Neuronal stem cell (in vitro differentiated cells): ENCODE measurements at regions not wholly inside any gene's neighbourhood (a gene's known extent, or its start where the extent isn't known, plus 50 kb on each side); places are given as distances from the start of the nearest gene placed in this dataset.

ENCODE experiments used
- DNase-seq: peaks from one replicate; pipeline ENCODE4 v3.0.0-alpha.2; 2013; ENCODE audit warnings: low spot score
- H2AFZ ChIP-seq: one replicate; pipeline ENCODE4 v1.6.1; 2013; ENCODE audit warnings: mild to moderate bottlenecking, low read length, inconsistent platforms
- H2AK5ac ChIP-seq: 2 replicates; pipeline ENCODE4 v1.6.1; 2013; ENCODE audit warnings: low read depth, mild to moderate bottlenecking, inconsistent platforms, low read length, moderate library complexity, mixed read lengths
- H2BK120ac ChIP-seq: 2 replicates; pipeline ENCODE4 v1.6.1; 2013; ENCODE audit warnings: low read depth, mild to moderate bottlenecking, inconsistent platforms, low read length, moderate library complexity, mixed read lengths
- H2BK12ac ChIP-seq: one replicate; pipeline ENCODE4 v1.6.1; 2013; ENCODE audit warnings: low read length, inconsistent platforms
- H2BK15ac ChIP-seq: 2 replicates; pipeline ENCODE4 v1.6.1; 2013; ENCODE audit warnings: mild to moderate bottlenecking, low read length, inconsistent platforms, mixed read lengths
- H2BK5ac ChIP-seq: one replicate; pipeline ENCODE4 v1.6.1; 2013; ENCODE audit warnings: inconsistent platforms, mild to moderate bottlenecking, low read length, moderate library complexity
- H3K14ac ChIP-seq: one replicate; pipeline ENCODE4 v1.6.1; 2013; ENCODE audit warnings: low read length, inconsistent platforms
- H3K18ac ChIP-seq: 2 replicates; pipeline ENCODE4 v1.6.1; 2013; ENCODE audit warnings: low read length, inconsistent platforms
- H3K23ac ChIP-seq: 2 replicates; pipeline ENCODE4 v1.6.1; 2013; ENCODE audit warnings: low read depth, mild to moderate bottlenecking, mixed read lengths, low read length, inconsistent platforms; ENCODE audit not compliant: poor library complexity
- H3K27ac ChIP-seq: replicated peaks from 3 replicates; pipeline ENCODE4 v1.5.1; 2013; ENCODE audit warnings: low read length, inconsistent platforms
- H3K27me3 ChIP-seq, 3 experiments: 2 replicates each; pipeline ENCODE4 v1.6.1; 2013; ENCODE audit warnings: low read length in 3 of 3, mild to moderate bottlenecking in 2 of 3, inconsistent platforms in 1 of 3, low read depth in 1 of 3, mixed read lengths in 1 of 3, moderate library complexity in 1 of 3; ENCODE audit not compliant: control insufficient read depth in 3 of 3, insufficient read depth in 3 of 3
- H3K36me3 ChIP-seq, 2 donors: replicated peaks in 1 of 2; 2 replicates each; pipeline ENCODE4 v1.6.1; 2013; ENCODE audit warnings: low read length in 2 of 2; ENCODE audit not compliant: control insufficient read depth in 2 of 2, insufficient read depth in 2 of 2
- H3K4ac ChIP-seq: 2 replicates; pipeline ENCODE4 v1.6.1; 2013; ENCODE audit warnings: inconsistent platforms, mild to moderate bottlenecking, low read length, moderate library complexity
- H3K4me1 ChIP-seq, 2 donors: 1 replicate in 1 of 2; 2 replicates in 1 of 2; pipeline ENCODE4 v1.6.1; 2013; ENCODE audit warnings: low read length in 2 of 2, low read depth in 1 of 2; ENCODE audit not compliant: control insufficient read depth in 2 of 2, insufficient read depth in 1 of 2
- H3K4me2 ChIP-seq: one replicate; pipeline ENCODE4 v1.6.1; 2013; ENCODE audit warnings: mild to moderate bottlenecking, low read length, inconsistent platforms; ENCODE audit not compliant: insufficient read depth, poor library complexity, severe bottlenecking
- H3K4me3 ChIP-seq, 2 donors: 2 replicates each; pipeline ENCODE4 v1.5.1; 2013; ENCODE audit warnings: low read length in 2 of 2, mild to moderate bottlenecking in 2 of 2, inconsistent platforms in 1 of 2, moderate library complexity in 1 of 2
- H3K79me1 ChIP-seq: one replicate; pipeline ENCODE4 v1.6.1; 2013; ENCODE audit warnings: low read depth, mild to moderate bottlenecking, inconsistent platforms, low read length, moderate library complexity
- H3K9ac ChIP-seq: one replicate; pipeline ENCODE4 v1.6.1; 2013; ENCODE audit warnings: mild to moderate bottlenecking, low read depth, low read length, inconsistent platforms; ENCODE audit not compliant: poor library complexity
- H3K9me3 ChIP-seq, 2 donors: replicated peaks in 1 of 2; 2 replicates each; pipeline versions ENCODE3 to v1.6.1; 2013; ENCODE audit warnings: low read length in 2 of 2, mild to moderate bottlenecking in 2 of 2, inconsistent platforms in 1 of 2, low read depth in 1 of 2, mixed read lengths in 1 of 2, moderate library complexity in 1 of 2; ENCODE audit not compliant: control insufficient read depth in 2 of 2, insufficient read depth in 1 of 2
- H4K8ac ChIP-seq: one replicate; pipeline ENCODE4 v1.6.1; 2013; ENCODE audit warnings: low read depth, mild to moderate bottlenecking, inconsistent platforms, low read length, moderate library complexity
- H4K91ac ChIP-seq: one replicate; pipeline ENCODE4 v1.6.1; 2013; ENCODE audit warnings: low read length, low read depth, mild to moderate bottlenecking, inconsistent platforms; ENCODE audit not compliant: poor library complexity
- WGBS, 2 donors: extraction: QIAGEN DNeasy Blood & Tissue Kit; methylation state at CpG; one replicate each; pipeline ENCODE4 v1.1.7; 2013; ENCODE audit warnings: missing lambda C conversion rate in 2 of 2, mixed read lengths in 1 of 2; ENCODE audit not compliant: insufficient read length in 2 of 2, insufficient replicate concordance in 1 of 2; ENCODE audit errors: extremely low coverage in 2 of 2; 5-methylcytosine and 5-hydroxymethylcytosine counted together

DNA sequence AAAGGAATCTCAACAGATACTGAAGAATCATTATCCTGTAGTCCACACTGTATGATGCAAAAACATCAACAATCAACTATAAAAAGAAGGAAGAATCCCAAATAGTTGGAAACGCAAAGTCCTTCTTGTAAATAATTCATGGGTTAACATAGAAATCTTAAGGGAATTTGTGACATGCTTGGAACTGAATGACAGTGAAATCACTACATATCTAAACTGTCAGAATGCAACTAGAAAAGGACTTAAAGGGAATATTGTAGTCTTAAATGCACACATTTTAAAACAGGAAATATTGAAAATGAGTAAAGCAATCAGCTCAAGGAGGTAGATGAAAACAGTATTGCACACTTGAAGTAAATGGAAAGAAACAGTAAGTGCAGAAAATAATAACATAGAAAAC lies 147.6 kb upstream of the MPPED2 start:
- H3K23ac ChIP-seq, result no peak overlapping the region
- H3K79me1 ChIP-seq, result no peaks in the 10 kb centered on the region
- H3K27me3 ChIP-seq, result no peaks in the 10 kb centered on the region
- H2AK5ac ChIP-seq, result no peak overlapping the region
- DNase-seq, result no peak
- H3K4me2 ChIP-seq, result no peak overlapping the region
- H4K8ac ChIP-seq, result no peak overlapping the region
- no peak overlapping the region for H2BK5ac ChIP-seq
- no peak overlapping the region for H2AFZ ChIP-seq
- H4K91ac ChIP-seq, result no peak overlapping the region
- no peak overlapping the region for H3K9ac ChIP-seq
- no peak overlapping the region for H2BK12ac ChIP-seq
- H3K14ac ChIP-seq, result no peak overlapping the region
- no peak overlapping the region for H3K4ac ChIP-seq
- no peak overlapping the region for H3K4me3 ChIP-seq
- WGBS, 2 donors, result no CpG with 5 or more reads among the region's 1 CpG
- no peak overlapping the region for H3K27ac ChIP-seq
- peaks cover 0 to 4% of the 10 kb centered on the region in 2 donors for H3K4me1 ChIP-seq
- no peak overlapping the region for H2BK15ac ChIP-seq
- no peak overlapping the region for H2BK120ac ChIP-seq
- no peak overlapping the region for H3K18ac ChIP-seq
- H3K9me3 ChIP-seq, result no peaks in the 10 kb centered on the region
- no peaks in the 10 kb centered on the region for H3K36me3 ChIP-seq

DNA sequence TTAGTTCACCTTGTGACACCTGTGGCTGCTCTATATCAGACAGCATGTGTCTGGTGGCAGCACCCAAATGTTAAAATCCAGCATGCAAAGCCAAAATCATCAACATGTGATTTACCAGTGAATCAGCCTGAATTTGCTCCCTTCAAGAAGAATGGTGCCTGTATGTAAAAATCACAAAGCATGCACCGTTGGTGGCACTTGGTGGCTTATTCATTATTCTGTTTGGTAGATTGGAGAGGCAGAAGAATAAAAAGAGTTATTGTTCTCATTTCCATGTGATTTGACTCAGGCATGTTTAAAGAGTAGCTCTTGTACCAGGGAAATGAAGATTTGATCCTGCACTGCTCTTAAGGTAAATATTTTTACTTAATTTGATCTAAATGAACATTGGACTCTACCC lies 143.9 kb upstream of the MPPED2 start:
- Histone ChIP-seq H2BK15ac (no peak overlapping the region), H2AFZ (no peak overlapping the region), H4K91ac (no peak overlapping the region), H3K36me3 (no peaks in the 10 kb centered on the region), H3K9me3 (no peaks in the 10 kb centered on the region), H4K8ac (no peak overlapping the region), H3K4me1 (peaks cover 0 to 4% of the 10 kb centered on the region in 2 donors), H3K4me2 (no peak overlapping the region), H3K4ac (no peak overlapping the region), H3K14ac (no peak overlapping the region), H3K23ac (no peak overlapping the region), H2BK12ac (no peak overlapping the region), H3K27ac (no peak overlapping the region), H2BK120ac (no peak overlapping the region), H3K4me3 (no peak overlapping the region), H3K9ac (no peak overlapping the region), H3K79me1 (no peaks in the 10 kb centered on the region), H2AK5ac (no peak overlapping the region), H2BK5ac (no peak overlapping the region), H3K27me3 (no peaks in the 10 kb centered on the region), H3K18ac (no peak overlapping the region)
- WGBS, 2 donors, result no CpG with 5 or more reads among the region's 1 CpG
- DNase-seq, result no peak

DNA sequence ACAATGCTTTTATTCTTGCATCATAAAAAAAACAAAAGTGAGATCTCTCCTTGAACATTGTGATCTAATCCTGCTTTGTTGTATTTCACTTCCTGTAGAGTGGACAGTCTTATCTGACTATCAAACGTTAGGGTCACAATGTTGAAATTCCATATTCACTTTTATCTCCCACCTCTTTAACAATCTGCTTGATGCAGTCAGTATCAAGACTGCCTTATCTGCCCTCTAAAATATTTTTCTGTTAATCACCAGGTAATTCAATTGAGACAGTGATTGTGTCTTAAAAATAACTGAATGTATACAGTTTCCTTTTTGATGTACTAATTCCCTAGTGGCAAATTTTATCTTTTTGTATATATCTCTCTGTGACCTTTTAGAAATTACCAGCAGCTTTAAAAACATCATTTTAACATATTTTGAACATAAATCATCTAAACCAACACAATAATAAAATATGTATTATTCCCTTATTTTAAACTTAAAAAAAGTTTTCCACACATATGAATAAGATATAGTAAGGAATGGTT lies 143.1 kb upstream of the MPPED2 start:
- Histone ChIP-seq H2AK5ac (no peak overlapping the region), H2BK120ac (no peak overlapping the region), H3K27me3 (no peaks in the 10 kb centered on the region), H2BK15ac (no peak overlapping the region), H3K9ac (no peak overlapping the region), H4K8ac (no peak overlapping the region), H3K36me3 (no peaks in the 10 kb centered on the region), H3K4me2 (no peak overlapping the region), H2BK5ac (no peak overlapping the region), H3K23ac (no peak overlapping the region), H2BK12ac (no peak overlapping the region), H3K18ac (no peak overlapping the region), H3K79me1 (no peaks in the 10 kb centered on the region), H3K4me1 (peaks cover 0 to 4% of the 10 kb centered on the region in 2 donors), H2AFZ (no peak overlapping the region), H4K91ac (no peak overlapping the region), H3K9me3 (no peaks in the 10 kb centered on the region), H3K4ac (no peak overlapping the region), H3K14ac (no peak overlapping the region), H3K4me3 (no peak overlapping the region), H3K27ac (no peak overlapping the region)
- WGBS, 2 donors, result no CpG with 5 or more reads among the region's 1 CpG
- DNase-seq, result no peak

DNA sequence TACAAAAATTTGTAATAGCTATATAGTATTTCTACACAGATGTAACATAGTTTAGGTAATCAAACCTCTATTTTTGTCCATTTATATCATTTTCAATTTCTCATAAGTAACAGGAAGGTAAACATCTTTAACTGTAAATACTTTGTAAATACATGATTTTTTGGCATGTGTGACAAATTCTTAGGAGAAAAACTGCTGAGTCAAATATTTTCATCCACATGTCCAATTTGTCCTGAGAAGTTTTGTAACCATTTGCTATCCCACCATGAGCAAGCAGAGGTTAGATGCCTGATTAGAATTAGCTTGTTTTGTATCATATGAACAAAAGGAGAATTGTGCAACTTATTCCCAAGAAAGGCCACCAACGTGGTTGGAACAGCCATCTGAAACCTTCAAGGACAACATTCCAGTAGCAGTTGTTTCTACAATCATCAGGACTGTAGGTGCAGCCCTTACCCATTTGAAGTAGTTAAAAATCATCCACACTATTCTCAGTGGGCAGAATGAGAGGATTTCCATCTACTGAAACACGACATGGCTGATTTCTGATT lies 139.6 kb upstream of the MPPED2 start:
- no peak overlapping the region for H2BK15ac ChIP-seq
- H3K4me2 ChIP-seq, result no peak overlapping the region
- H3K9ac ChIP-seq, result no peak overlapping the region
- no peak overlapping the region for H3K23ac ChIP-seq
- H3K36me3 ChIP-seq, result no peaks in the 10 kb centered on the region
- no peak for DNase-seq
- no peak overlapping the region for H4K91ac ChIP-seq
- H4K8ac ChIP-seq, result no peak overlapping the region
- H3K18ac ChIP-seq, result no peak overlapping the region
- H2BK5ac ChIP-seq, result no peak overlapping the region
- H3K27ac ChIP-seq, result no peak overlapping the region
- no CpG with 5 or more reads among the region's 2 CpGs for WGBS, 2 donors
- H3K4me3 ChIP-seq, result no peak overlapping the region
- no peaks in the 10 kb centered on the region for H3K27me3 ChIP-seq
- no peak overlapping the region for H2AK5ac ChIP-seq
- H2BK120ac ChIP-seq, result no peak overlapping the region
- no peak overlapping the region for H3K4ac ChIP-seq
- H2AFZ ChIP-seq, result no peak overlapping the region
- H3K14ac ChIP-seq, result no peak overlapping the region
- no peaks in the 10 kb centered on the region for H3K9me3 ChIP-seq
- no peaks in the 10 kb centered on the region for H3K79me1 ChIP-seq
- H3K4me1 ChIP-seq, result peaks cover 0 to 4% of the 10 kb centered on the region in 2 donors
- no peak overlapping the region for H2BK12ac ChIP-seq
